GM19043 (cell line): ENCODE measurements at regions not wholly inside any gene's neighbourhood (a gene's known extent, or its start where the extent isn't known, plus 50 kb on each side); places are given as distances from the start of the nearest gene placed in this dataset.
"Not testable (repeated sequence)": the region's sequence is repeated elsewhere in the genome, so short reads cannot be mapped to it uniquely, and the experiment has no call there.

ENCODE experiments used
- ATAC-seq: cut with Tn5 transposase; IDR thresholded peaks from one replicate; pipeline ENCODE4 v1.9.1; 2021; ENCODE audit warnings: low read depth; ENCODE audit not compliant: unreplicated experiment

DNA sequence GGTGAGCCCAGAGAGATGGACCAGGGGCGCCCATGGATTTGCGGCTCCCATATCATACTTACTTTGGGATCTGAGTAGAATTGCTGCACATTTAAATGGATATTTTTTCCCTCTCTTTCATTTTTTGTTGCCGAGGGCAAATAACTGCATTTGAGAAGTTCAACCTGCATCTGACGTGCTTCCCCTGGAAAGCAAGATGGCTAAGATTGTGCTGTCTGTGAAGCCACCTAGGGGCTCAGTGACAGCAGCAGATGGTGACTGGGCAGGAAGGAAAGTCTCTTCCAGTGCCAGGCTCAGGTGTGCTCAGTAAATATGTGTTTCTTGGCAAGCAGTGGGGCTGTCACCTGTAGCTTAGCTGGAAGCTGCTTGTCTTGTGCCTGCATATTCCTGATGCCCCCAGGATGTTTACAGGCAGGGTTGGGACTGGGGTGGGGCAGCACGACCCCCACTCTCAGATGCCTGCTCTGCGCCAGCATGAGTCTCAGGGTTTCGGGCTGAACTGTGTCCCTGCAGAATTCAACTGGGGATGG lies 59.8 kb upstream of the ETV3 start:
- ATAC-seq = no peak

DNA sequence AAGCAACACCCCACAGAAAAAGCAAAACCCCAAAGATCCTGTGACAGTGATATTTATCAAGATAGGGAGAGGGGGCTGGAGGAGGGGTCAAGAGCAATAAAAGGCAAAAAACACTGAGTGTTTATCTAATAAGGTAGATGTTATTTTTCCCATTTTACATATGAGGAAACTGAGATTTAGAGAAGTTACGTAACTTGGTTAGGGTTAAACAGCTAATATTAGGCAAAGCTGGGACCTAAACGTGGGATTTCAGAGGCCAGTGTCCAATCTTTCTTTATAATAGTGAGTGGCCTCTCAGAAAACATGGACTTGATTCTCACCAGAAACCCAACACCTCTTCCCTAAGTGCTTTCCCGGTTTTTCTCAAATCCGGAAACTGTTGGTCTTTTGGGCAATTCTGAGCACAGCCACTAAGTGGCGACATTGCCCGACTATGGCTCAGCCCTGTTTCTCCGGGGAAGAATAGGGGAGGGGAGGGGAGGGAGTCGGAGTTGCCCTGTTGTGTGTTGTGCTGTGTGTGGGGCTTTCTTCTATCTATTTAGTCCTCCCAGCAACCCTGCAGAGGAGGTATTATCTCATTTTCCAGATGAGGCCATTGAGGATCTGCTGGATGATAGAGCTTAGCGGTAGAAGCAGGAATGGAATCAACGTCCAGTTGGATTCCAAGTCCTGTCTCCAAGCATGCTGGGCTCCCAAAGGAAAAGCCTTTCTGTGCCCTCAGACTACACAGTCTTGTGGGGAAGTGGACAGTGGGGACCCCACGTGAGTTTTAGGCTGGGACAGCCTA lies 58.7 kb upstream of the ETV3 start:
- not testable (repeated sequence) for ATAC-seq

DNA sequence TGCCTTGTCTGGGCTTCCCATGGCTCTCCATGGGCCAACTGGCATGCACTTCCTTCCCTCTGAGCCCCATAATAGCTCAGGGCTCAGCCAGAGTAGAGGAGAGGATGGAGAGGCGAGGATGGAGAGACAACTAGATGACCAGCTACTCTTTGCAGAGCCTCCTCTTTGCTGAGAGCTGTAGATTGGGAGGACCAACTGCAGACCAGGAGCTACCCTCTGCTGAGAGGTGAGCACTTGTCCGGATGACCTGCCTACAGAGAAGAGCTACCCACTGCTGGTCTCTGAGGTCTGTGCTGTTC lies 58.0 kb upstream of the ETV3 start:
- no peak for ATAC-seq

DNA sequence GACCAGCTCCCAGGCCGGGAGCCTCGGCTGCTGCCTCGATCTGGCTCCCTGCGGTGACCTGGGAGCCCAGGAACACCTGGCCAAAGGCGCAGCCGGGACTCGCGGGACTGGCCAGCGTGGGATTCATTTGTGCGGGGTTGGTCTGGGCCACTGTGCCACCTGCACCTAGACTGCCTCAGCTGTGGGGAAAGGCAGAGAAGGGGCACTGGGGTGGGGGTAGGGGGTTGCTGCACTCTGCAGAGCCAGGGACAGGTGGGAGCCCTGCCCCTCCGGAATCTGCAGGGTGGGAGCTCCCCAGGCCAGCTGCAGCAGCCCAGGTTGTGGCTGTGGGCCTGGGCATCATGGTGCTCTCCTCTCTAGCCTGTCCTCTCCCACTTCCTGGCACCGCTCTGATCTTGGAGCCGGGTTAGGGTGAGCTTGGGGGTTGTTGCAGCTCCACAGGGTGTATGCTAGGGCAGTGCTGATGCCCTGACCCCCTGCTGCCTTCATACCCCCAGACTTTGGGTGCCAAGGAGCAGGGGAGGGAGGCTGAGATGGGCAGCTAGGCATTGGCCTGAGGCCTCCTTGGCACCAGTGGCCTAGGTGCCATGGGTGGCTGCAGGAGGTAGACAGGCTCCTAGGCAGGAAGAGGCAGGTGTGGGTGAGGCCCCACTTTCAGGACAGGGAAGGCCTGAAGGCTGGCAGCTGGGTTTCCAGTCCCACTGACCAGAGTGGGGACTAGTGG lies 57.5 kb upstream of the ETV3 start:
- ATAC-seq = no peak

DNA sequence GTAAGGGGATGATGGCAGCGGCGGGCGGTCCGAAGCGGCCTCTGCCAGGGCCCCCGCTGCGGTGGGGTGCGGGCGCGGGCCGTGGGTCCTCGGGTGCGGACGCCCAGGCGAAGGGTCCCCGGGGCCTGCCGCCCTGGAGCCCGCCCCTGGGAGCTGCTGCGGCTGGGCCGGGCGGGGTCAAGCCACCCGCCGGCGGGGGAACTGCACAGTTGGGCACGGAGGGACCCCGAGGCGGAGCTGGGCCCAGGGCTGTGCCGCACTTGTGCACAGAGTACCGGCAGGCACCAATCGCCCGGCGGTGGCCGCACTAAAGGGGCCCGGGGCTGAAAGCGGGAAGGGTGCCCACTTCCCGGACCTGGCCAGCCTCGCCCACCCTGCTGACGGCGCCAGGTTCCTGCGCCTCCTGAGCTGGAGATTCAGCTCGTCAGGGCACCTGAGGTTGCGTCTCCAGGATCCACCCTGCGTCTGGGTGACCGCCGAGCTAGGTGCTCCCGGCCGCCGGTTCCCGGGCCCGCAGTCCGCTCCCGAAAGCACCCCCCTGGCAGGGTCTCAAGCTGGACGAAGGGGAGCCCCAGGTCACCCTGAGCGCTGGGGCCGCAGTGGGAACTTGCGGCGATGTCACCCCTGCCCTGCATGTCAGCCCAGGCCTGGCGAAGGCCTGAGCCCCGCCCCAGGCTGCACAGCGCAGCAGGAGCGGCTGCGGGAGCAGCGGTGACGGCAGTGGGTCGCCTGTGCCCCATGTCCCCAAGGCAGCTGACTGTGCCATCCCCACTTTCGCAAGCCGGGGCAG lies 56.7 kb upstream of the ETV3 start:
- ATAC-seq = no peak

DNA sequence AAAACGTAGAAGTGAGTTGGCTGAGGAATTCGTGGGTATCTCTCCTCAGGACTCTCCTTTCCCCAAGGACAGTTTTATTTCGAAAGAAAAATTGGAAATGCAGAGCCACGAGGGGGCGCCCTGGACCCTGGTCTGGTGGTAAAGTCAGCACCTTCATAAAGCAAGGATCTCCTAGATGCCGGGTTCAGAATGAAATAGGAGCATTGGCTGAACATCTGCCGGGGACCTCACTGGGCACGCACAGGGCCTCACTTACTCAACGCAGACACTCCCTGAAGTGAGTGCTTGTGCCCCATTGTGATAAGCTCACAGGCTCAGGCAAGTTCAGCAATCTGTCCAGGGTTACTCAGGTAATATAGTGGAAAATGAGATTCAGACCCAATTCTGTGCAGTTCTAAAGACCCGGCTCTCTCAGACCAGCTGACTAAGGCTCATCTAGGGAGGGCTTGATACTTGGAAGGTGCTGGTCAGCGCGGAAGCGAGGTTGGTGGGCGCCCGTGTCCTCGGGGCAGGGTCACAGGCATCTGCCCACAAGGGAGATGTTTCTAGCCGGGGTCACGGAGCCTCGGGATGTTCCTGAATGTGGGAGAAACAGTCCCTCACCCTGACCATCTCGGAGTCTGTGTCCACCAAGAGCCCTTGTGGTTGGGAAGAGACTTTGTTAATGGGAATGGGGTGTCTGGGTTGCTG lies 55.7 kb upstream of the ETV3 start:
- ATAC-seq = no peak

DNA sequence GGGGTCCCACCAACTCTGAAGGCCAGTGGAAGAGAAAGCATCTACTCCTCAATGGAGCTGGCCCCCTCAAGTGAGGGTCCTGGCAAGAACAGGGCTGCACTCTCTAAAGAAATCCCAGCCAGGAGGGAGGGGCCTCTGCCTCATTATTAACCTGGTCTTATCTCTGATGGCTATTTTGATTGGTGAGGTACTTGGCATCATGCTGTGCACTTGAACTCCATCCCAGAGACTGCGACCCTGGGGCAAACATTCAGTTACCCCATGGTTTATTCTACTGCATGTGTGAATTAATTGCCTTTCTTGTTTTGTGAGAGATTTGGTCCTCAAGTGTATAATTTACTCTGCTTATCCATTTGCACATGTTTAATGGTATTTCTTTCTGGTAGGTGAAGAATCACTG lies 55.0 kb upstream of the ETV3 start:
- no peak for ATAC-seq

DNA sequence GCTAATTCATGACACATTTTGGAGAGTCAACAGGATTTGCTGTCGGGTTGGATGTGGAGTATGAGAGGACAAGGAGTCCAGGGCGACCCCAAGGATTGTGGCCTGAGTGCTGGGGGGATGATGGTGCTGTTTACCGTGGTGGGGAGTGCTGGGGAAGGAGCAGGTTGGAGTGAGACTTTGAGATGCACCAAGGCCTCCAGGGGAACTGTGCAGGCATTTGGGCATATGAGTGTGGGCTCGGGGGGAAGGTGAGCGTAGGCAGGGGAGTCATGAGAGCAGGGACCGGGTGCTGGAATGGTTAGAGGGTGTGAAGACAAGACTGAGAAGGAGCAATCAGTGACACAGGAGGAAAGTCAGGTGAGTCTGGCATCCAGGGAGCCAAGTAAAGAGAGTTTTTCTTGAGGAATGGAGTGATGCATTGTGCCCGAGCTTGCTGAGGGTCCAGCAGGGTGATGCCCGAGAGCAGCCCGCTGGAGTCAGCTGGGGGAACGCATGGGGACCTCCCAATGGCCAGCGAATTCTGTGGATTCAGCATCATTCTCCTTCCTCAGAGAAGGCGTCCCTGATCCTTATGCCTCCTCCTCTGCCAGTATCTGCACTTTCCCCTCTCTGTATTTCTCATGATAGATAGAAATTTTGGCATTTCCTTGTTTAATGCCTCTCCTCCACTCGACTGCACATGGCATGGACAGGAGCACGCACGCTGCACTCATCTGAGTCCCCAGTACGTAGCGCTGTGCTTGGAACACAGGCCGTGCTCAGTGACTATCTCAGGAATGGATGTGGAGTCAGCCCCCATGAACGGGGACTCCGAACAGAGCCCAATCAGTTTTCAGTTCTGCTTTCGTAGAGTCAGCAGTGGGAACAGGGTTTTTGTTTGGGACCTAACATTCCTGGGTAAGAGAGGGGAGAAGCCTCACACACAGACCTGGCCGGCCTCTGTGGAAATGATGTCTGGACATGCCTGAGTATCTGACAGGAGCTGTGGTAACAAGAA lies 52.1 kb upstream of the ETV3 start:
- no peak for ATAC-seq

DNA sequence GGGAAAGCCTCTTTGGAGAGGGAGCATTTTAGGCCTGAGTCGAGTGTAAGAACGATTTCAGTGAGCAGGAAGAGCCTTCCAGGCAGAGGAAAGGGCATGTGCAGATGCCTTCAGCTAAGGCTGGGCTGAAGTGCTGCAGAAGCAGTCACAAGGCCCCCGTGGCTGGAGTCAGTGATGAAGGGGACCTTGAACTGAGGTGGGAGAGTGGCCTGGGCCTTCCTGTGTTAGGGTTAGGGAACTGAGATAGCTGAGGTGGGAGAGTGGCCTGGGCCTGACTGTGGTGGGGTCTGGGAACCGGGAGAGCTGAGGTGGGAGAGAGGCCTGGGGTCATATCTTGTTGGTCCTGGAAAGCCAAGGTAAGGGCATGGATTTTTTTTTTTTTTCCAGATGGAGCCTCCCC lies 50.9 kb upstream of the ETV3 start:
- ATAC-seq = no peak
